HG03045 (cell line): ENCODE measurements at regions not wholly inside any gene's neighbourhood (a gene's known extent, or its start where the extent isn't known, plus 50 kb on each side); places are given as distances from the start of the nearest gene placed in this dataset.

ENCODE experiments used
- ATAC-seq: cut with Tn5 transposase; IDR thresholded peaks from one replicate; pipeline ENCODE4 v1.9.1; 2021; ENCODE audit warnings: mild to moderate bottlenecking, moderate library complexity; ENCODE audit not compliant: unreplicated experiment

GRCh38 chr15:62920682-62921502 lies 121.7 kb upstream of the TPM1 start:
- no peak for ATAC-seq

GRCh38 chr15:62922514-62922913 lies 120.0 kb upstream of the TPM1 start:
- no peak for ATAC-seq

GRCh38 chr15:62925875-62926274 lies 116.7 kb upstream of the TPM1 start:
- ATAC-seq, result no peak

GRCh38 chr15:62927196-62927595 lies 115.4 kb upstream of the TPM1 start:
- ATAC-seq, result no peak

- ATAC-seq, result no peak
These were observed 114.7 kb upstream of the TPM1 start for GRCh38 chr15:62927836-62928235.

- ATAC-seq, result no peak
These were observed 114.1 kb upstream of the TPM1 start for GRCh38 chr15:62928242-62928999.

- ATAC-seq, result no peak
These were observed 113.6 kb upstream of the TPM1 start for GRCh38 chr15:62929000-62929357.

GRCh38 chr15:62931650-62932049 lies 110.9 kb upstream of the TPM1 start:
- ATAC-seq, result no peak

GRCh38 chr15:62932436-62932835 lies 110.1 kb upstream of the TPM1 start:
- ATAC-seq, result no peak

GRCh38 chr15:62933386-62933785 lies 109.2 kb upstream of the TPM1 start:
- no peak for ATAC-seq

GRCh38 chr15:62934236-62934971 lies 108.1 kb upstream of the TPM1 start:
- no peak for ATAC-seq

- no peak for ATAC-seq
These were observed 107.1 kb upstream of the TPM1 start for GRCh38 chr15:62935300-62936081.

- ATAC-seq, result no peak
These were observed 103.7 kb upstream of the TPM1 start for GRCh38 chr15:62938825-62939224.

GRCh38 chr15:62940093-62940754 lies 102.3 kb upstream of the TPM1 start:
- no peak for ATAC-seq

- no peak for ATAC-seq
These were observed 101.7 kb upstream of the TPM1 start for GRCh38 chr15:62940755-62941361.

GRCh38 chr15:62941699-62942098 lies 100.8 kb upstream of the TPM1 start:
- ATAC-seq, result no peak

GRCh38 chr15:62942428-62942827 lies 100.1 kb upstream of the TPM1 start:
- no peak for ATAC-seq

GRCh38 chr15:62945063-62945462 lies 97.5 kb upstream of the TPM1 start:
- no peak for ATAC-seq

GRCh38 chr15:62945760-62946159 lies 96.8 kb upstream of the TPM1 start:
- ATAC-seq, result no peak

- ATAC-seq, result no peak
These were observed 95.6 kb upstream of the TPM1 start for GRCh38 chr15:62946940-62947339.
